ENCODE measurements at regions not wholly inside any gene's neighbourhood (a gene's known extent, or its start where the extent isn't known, plus 50 kb on each side); places are given as distances from the start of the nearest gene placed in this dataset.

DNA sequence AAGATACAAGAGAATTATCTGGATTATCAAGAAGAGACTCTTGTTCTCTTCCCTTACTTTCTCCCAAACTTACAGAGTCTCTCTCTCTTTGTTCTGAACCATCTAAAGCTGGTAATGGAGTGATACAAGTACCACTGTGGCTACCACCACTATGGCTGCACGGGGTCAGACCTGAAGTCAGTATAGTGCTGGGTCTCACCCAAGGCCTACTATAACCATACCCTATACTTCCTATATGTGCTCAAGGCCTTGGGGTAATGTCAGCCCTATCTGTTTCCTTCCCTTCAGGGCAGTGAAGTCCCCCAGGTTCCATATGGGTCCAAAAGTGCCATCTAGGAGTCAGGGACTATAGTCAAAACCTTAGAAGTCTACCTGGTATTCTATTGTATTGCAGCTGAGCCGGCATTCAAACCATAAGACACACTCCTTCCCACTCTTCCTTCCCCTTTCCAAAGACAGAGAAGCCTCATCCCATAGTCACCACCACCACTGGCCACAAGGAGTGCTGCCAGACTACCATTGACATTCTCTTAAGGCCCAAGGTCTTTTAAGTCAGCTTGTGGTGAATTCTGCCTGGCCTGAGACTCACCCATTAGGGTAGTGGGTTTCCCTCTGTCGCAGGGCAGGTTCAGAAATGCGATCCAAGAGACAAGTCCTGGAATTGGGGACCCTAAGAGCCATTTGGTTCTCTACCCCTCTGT is 615.0 kb upstream of the NECTIN3 start:
- Mint-ChIP-seq H3K4me3 (ENCODE audit: low read depth, unreplicated experiment) (no peak overlapping the region), H3K9me3 (ENCODE audit: low read depth, unreplicated experiment) (peaks cover 16% of the 10 kb centered on the region), H3K27me3 (ENCODE audit: unreplicated experiment) (no peaks in the 10 kb centered on the region), H3K27ac (ENCODE audit: unreplicated experiment) (no peak overlapping the region), H3K4me1 (ENCODE audit: low read depth, unreplicated experiment) (peaks cover 6% of the 10 kb centered on the region), H3K36me3 (ENCODE audit: insufficient read depth, unreplicated experiment) (no peaks in the 10 kb centered on the region)
- no TSS peak for BruUV-seq (replicated peaks)
- CTCF ChIA-PET: interaction anchor here (0.6 kb wide), 1 partner anchor 620 kb away, joined by 4 read pairs; no protein-coding TSS in a partner anchor
- TF ChIP-seq, protein P1, sequence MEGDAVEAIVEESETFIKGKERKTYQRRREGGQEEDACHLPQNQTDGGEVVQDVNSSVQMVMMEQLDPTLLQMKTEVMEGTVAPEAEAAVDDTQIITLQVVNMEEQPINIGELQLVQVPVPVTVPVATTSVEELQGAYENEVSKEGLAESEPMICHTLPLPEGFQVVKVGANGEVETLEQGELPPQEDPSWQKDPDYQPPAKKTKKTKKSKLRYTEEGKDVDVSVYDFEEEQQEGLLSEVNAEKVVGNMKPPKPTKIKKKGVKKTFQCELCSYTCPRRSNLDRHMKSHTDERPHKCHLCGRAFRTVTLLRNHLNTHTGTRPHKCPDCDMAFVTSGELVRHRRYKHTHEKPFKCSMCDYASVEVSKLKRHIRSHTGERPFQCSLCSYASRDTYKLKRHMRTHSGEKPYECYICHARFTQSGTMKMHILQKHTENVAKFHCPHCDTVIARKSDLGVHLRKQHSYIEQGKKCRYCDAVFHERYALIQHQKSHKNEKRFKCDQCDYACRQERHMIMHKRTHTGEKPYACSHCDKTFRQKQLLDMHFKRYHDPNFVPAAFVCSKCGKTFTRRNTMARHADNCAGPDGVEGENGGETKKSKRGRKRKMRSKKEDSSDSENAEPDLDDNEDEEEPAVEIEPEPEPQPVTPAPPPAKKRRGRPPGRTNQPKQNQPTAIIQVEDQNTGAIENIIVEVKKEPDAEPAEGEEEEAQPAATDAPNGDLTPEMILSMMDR (IDR thresholded peaks at IDR 0.05; ENCODE audit: unreplicated experiment): no peak
- no peak for DNase-seq
- intact Hi-C loops (cut with micrococcal nuclease; ENCODE audit: unreplicated experiment): no loop called here

DNA sequence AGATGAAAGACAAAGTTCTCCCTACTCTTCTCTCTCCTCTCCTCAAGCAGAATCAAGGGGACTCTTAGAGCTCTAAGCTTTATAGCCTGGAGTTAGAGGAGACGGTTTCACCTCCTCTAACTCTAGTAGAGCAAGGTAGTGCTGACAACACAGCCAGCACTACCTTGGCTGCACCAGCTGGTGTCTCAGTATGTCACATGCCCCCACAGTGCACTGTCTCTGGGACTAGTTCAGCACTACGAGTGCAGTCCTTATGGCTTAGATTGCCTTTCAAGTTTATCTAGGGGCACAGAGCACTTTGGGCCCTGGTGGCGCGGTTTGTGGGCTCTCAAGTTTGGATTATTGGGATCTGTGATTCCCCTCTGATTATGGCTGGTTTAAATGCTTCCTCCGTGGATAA is 614.1 kb upstream of the NECTIN3 start:
- intact Hi-C loops (cut with micrococcal nuclease; ENCODE audit: unreplicated experiment): no loop called here
- DNase-seq: no peak
- BruUV-seq (replicated peaks): no TSS peak
- peaks cover 16% of the 10 kb centered on the region for H3K9me3 Mint-ChIP-seq (ENCODE audit: low read depth, unreplicated experiment)
- H3K27ac Mint-ChIP-seq (ENCODE audit: unreplicated experiment): no peak overlapping the region
- CTCF ChIA-PET: no interaction called here
- no peaks in the 10 kb centered on the region for H3K4me1 Mint-ChIP-seq (ENCODE audit: low read depth, unreplicated experiment)
- no peaks in the 10 kb centered on the region for H3K27me3 Mint-ChIP-seq (ENCODE audit: unreplicated experiment)
- no peaks in the 10 kb centered on the region for H3K36me3 Mint-ChIP-seq (ENCODE audit: insufficient read depth, unreplicated experiment)
- H3K4me3 Mint-ChIP-seq (ENCODE audit: low read depth, unreplicated experiment): no peak overlapping the region
- TF ChIP-seq, protein P1 (IDR thresholded peaks at IDR 0.05; ENCODE audit: unreplicated experiment): no peak

DNA sequence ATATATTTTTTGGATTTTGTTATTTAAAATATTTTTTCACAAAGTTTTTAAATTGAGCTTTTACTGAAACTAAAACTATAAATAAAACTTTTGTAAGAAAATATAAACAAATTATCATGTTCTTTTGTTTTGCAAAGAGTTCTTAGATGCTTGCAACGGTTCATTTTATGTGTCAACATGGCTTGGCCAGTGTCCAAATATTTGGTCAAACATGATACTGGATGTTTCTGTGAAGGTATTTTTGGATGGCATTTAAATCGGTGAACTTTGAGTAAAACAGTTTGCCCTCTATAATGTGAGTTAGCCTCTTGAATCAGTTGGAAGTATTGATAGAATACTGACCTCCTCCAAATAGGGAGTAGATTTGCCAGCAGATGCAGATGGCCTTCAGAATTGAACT is 612.6 kb upstream of the NECTIN3 start:
- intact Hi-C loops (cut with micrococcal nuclease; ENCODE audit: unreplicated experiment): no loop called here
- TF ChIP-seq, protein P1 (IDR thresholded peaks at IDR 0.05; ENCODE audit: unreplicated experiment): no peak
- no peak overlapping the region for H3K4me3 Mint-ChIP-seq (ENCODE audit: low read depth, unreplicated experiment)
- H3K4me1 Mint-ChIP-seq (ENCODE audit: low read depth, unreplicated experiment): no peaks in the 10 kb centered on the region
- peaks cover 16% of the 10 kb centered on the region for H3K9me3 Mint-ChIP-seq (ENCODE audit: low read depth, unreplicated experiment)
- H3K27me3 Mint-ChIP-seq (ENCODE audit: unreplicated experiment): no peaks in the 10 kb centered on the region
- CTCF ChIA-PET: no interaction called here
- DNase-seq: no peak
- no TSS peak for BruUV-seq (replicated peaks)
- H3K27ac Mint-ChIP-seq (ENCODE audit: unreplicated experiment): no peak overlapping the region
- no peaks in the 10 kb centered on the region for H3K36me3 Mint-ChIP-seq (ENCODE audit: insufficient read depth, unreplicated experiment)

DNA sequence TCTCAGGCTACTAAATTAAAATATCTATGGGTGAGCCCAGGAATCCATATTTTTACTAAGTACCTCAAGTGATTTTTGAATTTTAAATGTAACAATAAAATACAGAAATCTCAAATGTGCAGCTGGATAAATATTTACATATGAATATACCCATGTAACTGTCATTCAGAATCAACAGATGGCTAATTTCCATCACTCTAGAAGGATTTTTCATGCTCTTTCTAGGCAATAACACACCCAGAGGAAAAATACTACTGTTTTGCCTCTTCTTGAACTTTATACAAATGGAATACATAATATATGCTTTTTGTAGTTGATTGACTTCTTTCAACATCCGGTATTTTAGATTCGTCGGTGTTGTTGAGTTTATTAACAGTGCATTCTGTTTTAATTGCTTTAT is 601.3 kb upstream of the NECTIN3 start:
- H3K27ac Mint-ChIP-seq (ENCODE audit: unreplicated experiment): no peak overlapping the region
- H3K4me1 Mint-ChIP-seq (ENCODE audit: low read depth, unreplicated experiment): no peaks in the 10 kb centered on the region
- DNase-seq: no peak
- H3K27me3 Mint-ChIP-seq (ENCODE audit: unreplicated experiment): no peaks in the 10 kb centered on the region
- H3K4me3 Mint-ChIP-seq (ENCODE audit: low read depth, unreplicated experiment): no peak overlapping the region
- CTCF ChIA-PET: no interaction called here
- intact Hi-C loops (cut with micrococcal nuclease; ENCODE audit: unreplicated experiment): no loop called here
- BruUV-seq (replicated peaks): no TSS peak
- no peaks in the 10 kb centered on the region for H3K36me3 Mint-ChIP-seq (ENCODE audit: insufficient read depth, unreplicated experiment)
- peaks cover 4% of the 10 kb centered on the region for H3K9me3 Mint-ChIP-seq (ENCODE audit: low read depth, unreplicated experiment)
- TF ChIP-seq, protein P1 (IDR thresholded peaks at IDR 0.05; ENCODE audit: unreplicated experiment): no peak

Measured in Calu3 (cell line).